Breast epithelium (tissue), 4 donors: ENCODE measurements at regions not wholly inside any gene's neighbourhood (a gene's known extent, or its start where the extent isn't known, plus 50 kb on each side); places are given as distances from the start of the nearest gene placed in this dataset.

Source experiments
- DNase-seq, 2 donors: peaks; one replicate each; pipeline ENCODE4 v3.0.0-alpha.2; 2019; ENCODE audit warnings: low spot score in 2 of 2
- H3K27ac ChIP-seq, 2 donors: fragments of 200-600 bp; sonication (generic) in 1 of 2; one replicate each; pipeline ENCODE4 v1.5.1; 2016 to 2019; ENCODE audit warnings: mild to moderate bottlenecking in 1 of 2
- H3K27me3 ChIP-seq, 2 donors: fragments of 200-600 bp; sonication (generic) in 1 of 2; one replicate each; pipeline versions ENCODE4 v1.5.1 to v1.6.0; 2017 to 2019; ENCODE audit warnings: control low read depth in 1 of 2, mild to moderate bottlenecking in 1 of 2
- H3K36me3 ChIP-seq: fragments of 200-600 bp; one replicate; pipeline ENCODE4 v1.5.1; 2019
- H3K4me1 ChIP-seq, 2 donors: fragments of 200-600 bp; sonication (generic); one replicate each; pipeline ENCODE4 v1.5.1; 2016 to 2019; ENCODE audit warnings: control low read depth in 1 of 2
- H3K4me3 ChIP-seq, 3 donors: fragments of 200-600 bp; sonication (generic); 1 replicate in 2 of 3; 2 replicates in 1 of 3; pipeline ENCODE4 v1.5.1; 2016 to 2019; ENCODE audit warnings: mild to moderate bottlenecking in 3 of 3, moderate library complexity in 2 of 3
- H3K9me3 ChIP-seq, 2 donors: fragments of 200-600 bp; sonication (generic) in 1 of 2; one replicate each; pipeline ENCODE4 v1.5.1; 2016 to 2019; ENCODE audit warnings: control low read depth in 1 of 2
- CTCF ChIP-seq, 3 donors: fragments of 450-650 bp; IDR thresholded peaks; one replicate each; pipeline ENCODE4 v1.5.1; 2016 to 2017; ENCODE audit warnings: antibody characterized with exemption in 3 of 3, mild to moderate bottlenecking in 3 of 3, moderate library complexity in 3 of 3
- POLR2A ChIP-seq: fragments of 450-650 bp; IDR thresholded peaks from one replicate; pipeline ENCODE4 v1.6.1; 2016; ENCODE audit warnings: antibody characterized with exemption, mild to moderate bottlenecking, moderate library complexity
- POLR2AphosphoS5 ChIP-seq, 3 donors: sonication (generic); formaldehyde crosslinking; IDR thresholded peaks; one replicate each; pipeline ENCODE4 v1.6.1; 2017; ENCODE audit warnings: antibody characterized with exemption in 3 of 3
- intact Hi-C: fragments of 100-400 bp; cut with DNase I; formaldehyde crosslinking; loops from one replicate; pipeline ENCODE4 v1.15.1; 2023; ENCODE audit warnings: low total_unique reads

- Histone ChIP-seq H3K27me3 (peaks cover 0 to 18% of the 10 kb centered on the region in 2 donors), H3K4me1 (no peaks in the 10 kb centered on the region), H3K27ac (no peak overlapping the region), H3K4me3 (no peak overlapping the region), H3K9me3 (peaks cover 0 to 8% of the 10 kb centered on the region in 2 donors), H3K36me3 (no peaks in the 10 kb centered on the region)
- intact Hi-C loops, result no loop called here
- TF ChIP-seq POLR2A (no peak), CTCF (IDR thresholded peaks at IDR 0.05) (no peak), POLR2AphosphoS5 (IDR thresholded peaks at IDR 0.05) (no peak)
- no peak for DNase-seq
Observed at GRCh38 chr19:31432201-31432810, 83.1 kb upstream of the TSHZ3 start.

- no peaks in the 10 kb centered on the region for H3K36me3 ChIP-seq
- TF ChIP-seq POLR2A (no peak), POLR2AphosphoS5 (IDR thresholded peaks at IDR 0.05) (no peak), CTCF (IDR thresholded peaks at IDR 0.05) (no peak)
- no peak overlapping the region for H3K27ac ChIP-seq
- no peak overlapping the region for H3K4me3 ChIP-seq
- no peak for DNase-seq
- H3K27me3 ChIP-seq, result peaks cover 0 to 31% of the 10 kb centered on the region in 2 donors
- intact Hi-C loops, result no loop called here
- H3K9me3 ChIP-seq, result peaks cover 0 to 8% of the 10 kb centered on the region in 2 donors
- H3K4me1 ChIP-seq, result no peaks in the 10 kb centered on the region
Observed at GRCh38 chr19:31436121-31436776, 87.0 kb upstream of the TSHZ3 start.

GRCh38 chr19:31438401-31439269 lies 89.4 kb upstream of the TSHZ3 start:
- H3K4me1 ChIP-seq, result no peaks in the 10 kb centered on the region
- intact Hi-C loops, result no loop called here
- H3K27me3 ChIP-seq, result peaks cover 0 to 23% of the 10 kb centered on the region in 2 donors
- H3K27ac ChIP-seq, result no peak overlapping the region
- no peak overlapping the region for H3K4me3 ChIP-seq
- TF ChIP-seq POLR2AphosphoS5 (IDR thresholded peaks at IDR 0.05) (no peak), POLR2A (no peak), CTCF (IDR thresholded peaks at IDR 0.05) (no peak)
- no peaks in the 10 kb centered on the region for H3K36me3 ChIP-seq
- no peak for DNase-seq
- peaks cover 0 to 8% of the 10 kb centered on the region in 2 donors for H3K9me3 ChIP-seq

GRCh38 chr19:31439270-31439573 lies 90.0 kb upstream of the TSHZ3 start:
- TF ChIP-seq POLR2AphosphoS5 (IDR thresholded peaks at IDR 0.05) (no peak), CTCF (IDR thresholded peaks at IDR 0.05) (no peak), POLR2A (no peak)
- intact Hi-C loops, result no loop called here
- no peak overlapping the region for H3K4me3 ChIP-seq

GRCh38 chr19:31444931-31445330 lies 95.7 kb upstream of the TSHZ3 start:
- no peak for TF ChIP-seq POLR2AphosphoS5 (IDR thresholded peaks at IDR 0.05)
- TF ChIP-seq POLR2A, result no peak
- no peak for TF ChIP-seq CTCF (IDR thresholded peaks at IDR 0.05)
- H3K9me3 ChIP-seq, result no peaks in the 10 kb centered on the region
- intact Hi-C loops, result no loop called here
- no peak overlapping the region for H3K27ac ChIP-seq
- no peaks in the 10 kb centered on the region for H3K36me3 ChIP-seq
- no peaks in the 10 kb centered on the region for H3K4me1 ChIP-seq
- no peak overlapping the region for H3K4me3 ChIP-seq
- DNase-seq, result no peak
- H3K27me3 ChIP-seq, result no peaks in the 10 kb centered on the region

More at GRCh38 chr19:31439270-31439573, 90.0 kb upstream of the TSHZ3 start:
- DNase-seq, result no peak
- no peaks in the 10 kb centered on the region for H3K36me3 ChIP-seq
- H3K27me3 ChIP-seq, result peaks cover 0 to 23% of the 10 kb centered on the region in 2 donors
- peaks cover 0 to 8% of the 10 kb centered on the region in 2 donors for H3K9me3 ChIP-seq
- no peaks in the 10 kb centered on the region for H3K4me1 ChIP-seq
- H3K27ac ChIP-seq, result no peak overlapping the region
